K562 (cell line): ENCODE measurements at regions not wholly inside any gene's neighbourhood (a gene's known extent, or its start where the extent isn't known, plus 50 kb on each side); places are given as distances from the start of the nearest gene placed in this dataset.

Experiments used
- ATAC-seq: fragments of 200-7000 bp; cut with Tn5 transposase; 3 replicates; pipeline ENCODE4 v1.9.1; 2020; ENCODE audit warnings: moderate library complexity
- BruUV-seq: library from RNA; stranded (reverse); fragments of 400-500 nt; replicated peaks from 2 replicates; lab custom pipeline; 2021; lab: Mats Ljungman, UMichigan
- CTCF ChIA-PET: fragments of 300-600 bp; formaldehyde crosslinking; extraction: SDS; loops from one replicate; lab custom pipeline; 2021; ENCODE audit warnings: low intra/inter-chr PET ratio; lab: Yijun Ruan, JAX
- POLR2A ChIA-PET: fragments of 300-600, 350-650 bp; sonication (Branson Sonifier 250); formaldehyde crosslinking; extraction: SDS; loops from one replicate; lab custom pipeline; 2021; ENCODE audit warnings: antibody characterized with exemption, inconsistent platforms; lab: Yijun Ruan, JAX
- DNase-seq, 4 experiments: peaks; one replicate each; pipeline versions ENCODE4 v3.0.0 to v3.0.0-alpha.2; 2011 to 2018; ENCODE audit warnings: low spot score in 3 of 4, mixed read lengths in 3 of 4; ENCODE audit errors: extremely low read depth in 1 of 4
- FAIRE-seq: peaks from 2 replicates; lab custom pipeline; 2011; peaks lifted over from hg19 to GRCh38; lab: Jason Lieb, UNC
- H2AFZ ChIP-seq: 2 replicates; pipeline ENCODE4 v1.6.0; 2011; ENCODE audit warnings: low read depth, low read length, control low read depth, inconsistent platforms
- H3K27ac ChIP-seq: fragments of 200-600 bp; 3 replicates; pipeline ENCODE4 v1.8.0; 2011; ENCODE audit warnings: low read depth, mild to moderate bottlenecking, control low read depth, inconsistent platforms, low read length, moderate library complexity, mixed read lengths; ENCODE audit errors: extremely low read depth
- H3K27me3 ChIP-seq, 2 experiments: fragments of 300-600 bp in 1 of 2; 2 replicates in 1 of 2; 3 replicates in 1 of 2; pipeline versions ENCODE4 v1.6.0 to v1.8.0; 2011; ENCODE audit warnings: inconsistent platforms in 2 of 2, low read length in 2 of 2, mild to moderate bottlenecking in 1 of 2, mixed read lengths in 1 of 2, moderate library complexity in 1 of 2; ENCODE audit not compliant: control insufficient read depth in 2 of 2, insufficient read depth in 2 of 2
- H3K36me3 ChIP-seq: fragments of 300-600 bp; 3 replicates; pipeline ENCODE4 v1.8.0; 2011; ENCODE audit warnings: mild to moderate bottlenecking, low read length, inconsistent platforms; ENCODE audit not compliant: control insufficient read depth, insufficient read depth
- H3K4me1 ChIP-seq, 2 experiments: fragments of 200-600 bp in 1 of 2; replicated peaks in 1 of 2; 2 replicates in 1 of 2; 3 replicates in 1 of 2; pipeline versions ENCODE4 v1.5.1 to v1.8.0; 2011; ENCODE audit warnings: inconsistent platforms in 2 of 2, low read length in 2 of 2, mild to moderate bottlenecking in 1 of 2, mixed read lengths in 1 of 2, moderate library complexity in 1 of 2; ENCODE audit not compliant: control insufficient read depth in 2 of 2, insufficient read depth in 2 of 2
- H3K4me2 ChIP-seq: 2 replicates; pipeline ENCODE4 v1.6.1; 2011; ENCODE audit warnings: low read length, control low read depth, inconsistent platforms, mixed read lengths; ENCODE audit not compliant: insufficient read depth
- H3K4me3 ChIP-seq: fragments of 200-600 bp; sonication (generic), shearing (Covaris generic); 2 replicates; pipeline ENCODE4 v1.5.1; 2016; ENCODE audit warnings: control low read depth, inconsistent platforms
- H3K79me2 ChIP-seq: fragments of 200-600 bp; 3 replicates; pipeline ENCODE4 v1.8.0; 2011; ENCODE audit warnings: low read length, inconsistent platforms; ENCODE audit not compliant: control insufficient read depth, insufficient read depth
- H3K9ac ChIP-seq, 2 experiments: 2 replicates each; pipeline versions ENCODE4 v1.6.0 to v1.6.1; 2011; ENCODE audit warnings: low read depth in 2 of 2, low read length in 2 of 2, control low read depth in 1 of 2, inconsistent platforms in 1 of 2, mild to moderate bottlenecking in 1 of 2, mixed read lengths in 1 of 2; ENCODE audit not compliant: insufficient read depth in 1 of 2
- H3K9me1 ChIP-seq: one replicate; pipeline ENCODE4 v1.6.0; 2011; ENCODE audit warnings: inconsistent platforms, mild to moderate bottlenecking, low read length, moderate library complexity; ENCODE audit not compliant: control insufficient read depth, insufficient read depth
- H3K9me3 ChIP-seq: replicated peaks from 2 replicates; pipeline ENCODE4 v1.5.1; 2011; ENCODE audit warnings: low read depth, low read length, inconsistent platforms; ENCODE audit not compliant: control insufficient read depth, insufficient read depth
- H4K20me1 ChIP-seq: replicated peaks from 2 replicates; pipeline ENCODE4 v1.6.1; 2011; ENCODE audit warnings: low read length, inconsistent platforms, mixed read lengths; ENCODE audit not compliant: control insufficient read depth, insufficient read depth
- GATA2 ChIP-seq: sonication (generic); formaldehyde crosslinking; IDR thresholded peaks from 2 replicates; pipeline ENCODE4 v1.4.0; 2020; ENCODE audit warnings: mild to moderate bottlenecking, missing genetic modification reagents
- HMG20B ChIP-seq: fragments of 250-450 bp; sonication (Bioruptor Pico); IDR thresholded peaks from 2 replicates; pipeline ENCODE4 v1.5.0; 2021; ENCODE audit warnings: mild to moderate bottlenecking
- IRF2 ChIP-seq: sonication (generic); formaldehyde crosslinking; IDR thresholded peaks from 2 replicates; pipeline ENCODE4 v1.8.1; 2022; ENCODE audit warnings: mild to moderate bottlenecking, missing genetic modification reagents
- L3MBTL2 ChIP-seq: fragments of 450-650 bp; IDR thresholded peaks from 2 replicates; pipeline ENCODE4 v1.6.1; 2016; ENCODE audit warnings: mild to moderate bottlenecking, moderate library complexity
- OTX1 ChIP-seq: fragments of 450-650 bp; formaldehyde crosslinking; IDR thresholded peaks from 2 replicates; pipeline ENCODE4 v1.4.0; 2022; ENCODE audit warnings: mild to moderate bottlenecking
- RFX5 ChIP-seq: IDR thresholded peaks from 2 replicates; pipeline ENCODE4 v1.6.1; 2011; ENCODE audit warnings: low read depth, mild to moderate bottlenecking, improper control_type of control experiment, low read length
- ZNF232 ChIP-seq: sonication (generic); formaldehyde crosslinking; IDR thresholded peaks from 2 replicates; pipeline ENCODE4 v1.8.0; 2022; ENCODE audit warnings: mild to moderate bottlenecking, missing genetic modification reagents
- ZNF583 ChIP-seq: fragments of 250-450 bp; sonication (Bioruptor Pico); IDR thresholded peaks from 2 replicates; pipeline ENCODE4 v1.4.0; 2020
- ZNF644 ChIP-seq: fragments of 200-800 bp; sonication (Bioruptor generic); IDR thresholded peaks from 2 replicates; pipeline ENCODE4 v1.6.1; 2016; ENCODE audit warnings: low read depth, missing genetic modification characterization, missing compliant biosample characterization
- WGBS: fragments of 100-300 bp; shearing (Covaris generic); methylation state at CpG from one replicate; pipeline ENCODE4 v1.1.6; 2016; ENCODE audit warnings: low coverage, mixed read lengths; ENCODE audit not compliant: insufficient coverage; ENCODE audit errors: missing lambda C conversion rate; 5-methylcytosine and 5-hydroxymethylcytosine counted together
- in situ Hi-C: fragments of 300-500 bp; cut with MboI; formaldehyde crosslinking; loops from 4 replicates; pipeline ENCODE4 v1.15.0; 2018; ENCODE audit warnings: inconsistent platforms, mixed read lengths
- intact Hi-C: fragments of 100-400 bp; cut with micrococcal nuclease; formaldehyde crosslinking; loops from 2 replicates; pipeline ENCODE4 v1.14.2; 2022
- TF ChIP-seq, protein P1 (sequence below): fragments of 200-800 bp; sonication (Bioruptor generic); IDR thresholded peaks from 2 replicates; pipeline ENCODE4 v1.6.1; 2017; ENCODE audit warnings: missing genetic modification characterization, missing compliant biosample characterization
- TF ChIP-seq, protein P2 (sequence below): fragments of 450-650 bp; formaldehyde crosslinking; IDR thresholded peaks from 2 replicates; pipeline ENCODE4 v1.4.0; 2020; ENCODE audit warnings: mild to moderate bottlenecking, moderate library complexity

GRCh38 chr1:81738875-81739274 lies 61.9 kb upstream of the ADGRL2 start:
- no peak for FAIRE-seq
- no TSS peak for BruUV-seq

More at GRCh38 chr1:81738875-81739274, 61.9 kb upstream of the ADGRL2 start:
- Histone ChIP-seq H3K9ac (no peak overlapping the region), H3K9me3 (no peaks in the 10 kb centered on the region), H3K27ac (no peak overlapping the region), H3K79me2 (no peaks in the 10 kb centered on the region), H3K36me3 (no peaks in the 10 kb centered on the region), H3K27me3 (no peaks in the 10 kb centered on the region), H3K9me1 (no peaks in the 10 kb centered on the region), H3K4me2 (no peak overlapping the region), H3K4me3 (no peak overlapping the region), H2AFZ (no peak overlapping the region), H3K4me1 (no peaks in the 10 kb centered on the region), H4K20me1 (no peaks in the 10 kb centered on the region)
- DNase-seq (no peak), ATAC-seq (no peak)
- in situ Hi-C loops (no loop called here), intact Hi-C loops (no loop called here)
- ChIA-PET CTCF (no interaction called here), POLR2A (no interaction called here)
- WGBS = 0% methylated on average over 1 of the region's 1 CpG
- no peak for TF ChIP-seq ZNF232
- TF ChIP-seq, protein P1, sequence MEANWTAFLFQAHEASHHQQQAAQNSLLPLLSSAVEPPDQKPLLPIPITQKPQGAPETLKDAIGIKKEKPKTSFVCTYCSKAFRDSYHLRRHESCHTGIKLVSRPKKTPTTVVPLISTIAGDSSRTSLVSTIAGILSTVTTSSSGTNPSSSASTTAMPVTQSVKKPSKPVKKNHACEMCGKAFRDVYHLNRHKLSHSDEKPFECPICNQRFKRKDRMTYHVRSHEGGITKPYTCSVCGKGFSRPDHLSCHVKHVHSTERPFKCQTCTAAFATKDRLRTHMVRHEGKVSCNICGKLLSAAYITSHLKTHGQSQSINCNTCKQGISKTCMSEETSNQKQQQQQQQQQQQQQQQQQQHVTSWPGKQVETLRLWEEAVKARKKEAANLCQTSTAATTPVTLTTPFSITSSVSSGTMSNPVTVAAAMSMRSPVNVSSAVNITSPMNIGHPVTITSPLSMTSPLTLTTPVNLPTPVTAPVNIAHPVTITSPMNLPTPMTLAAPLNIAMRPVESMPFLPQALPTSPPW = no peak
- TF ChIP-seq, protein P2, sequence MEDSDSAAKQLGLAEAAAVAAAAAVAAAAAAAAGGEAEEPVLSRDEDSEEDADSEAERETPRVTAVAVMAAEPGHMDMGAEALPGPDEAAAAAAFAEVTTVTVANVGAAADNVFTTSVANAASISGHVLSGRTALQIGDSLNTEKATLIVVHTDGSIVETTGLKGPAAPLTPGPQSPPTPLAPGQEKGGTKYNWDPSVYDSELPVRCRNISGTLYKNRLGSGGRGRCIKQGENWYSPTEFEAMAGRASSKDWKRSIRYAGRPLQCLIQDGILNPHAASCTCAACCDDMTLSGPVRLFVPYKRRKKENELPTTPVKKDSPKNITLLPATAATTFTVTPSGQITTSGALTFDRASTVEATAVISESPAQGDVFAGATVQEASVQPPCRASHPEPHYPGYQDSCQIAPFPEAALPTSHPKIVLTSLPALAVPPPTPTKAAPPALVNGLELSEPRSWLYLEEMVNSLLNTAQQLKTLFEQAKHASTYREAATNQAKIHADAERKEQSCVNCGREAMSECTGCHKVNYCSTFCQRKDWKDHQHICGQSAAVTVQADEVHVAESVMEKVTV (CRISPR knock-in tag) = no peak
- no peak for TF ChIP-seq HMG20B
- TF ChIP-seq RFX5 = no peak
- no peak for TF ChIP-seq OTX1 (CRISPR knock-in tag)
- TF ChIP-seq GATA2 (CRISPR knock-in tag) = no peak
- TF ChIP-seq IRF2 (CRISPR knock-in tag) = no peak
- no peak for TF ChIP-seq ZNF644
- TF ChIP-seq L3MBTL2 = no peak
- TF ChIP-seq ZNF583 (CRISPR knock-in tag) = no peak
